HEK293T (cell line): ENCODE measurements at regions not wholly inside any gene's neighbourhood (a gene's known extent, or its start where the extent isn't known, plus 50 kb on each side); places are given as distances from the start of the nearest gene placed in this dataset.

Experiments used
- ARNT ChIP-seq: fragments of 450-650 bp; IDR thresholded peaks from 2 replicates; pipeline ENCODE4 v1.6.1; 2017; ENCODE audit warnings: mild to moderate bottlenecking
- CTBP1 ChIP-seq: fragments of 450-650 bp; IDR thresholded peaks from 2 replicates; pipeline ENCODE4 v1.6.1; 2016; ENCODE audit warnings: borderline replicate concordance
- ELF4 ChIP-seq: fragments of 450-650 bp; IDR thresholded peaks from 2 replicates; pipeline ENCODE4 v1.6.1; 2017; ENCODE audit warnings: antibody characterized with exemption
- FOXM1 ChIP-seq: fragments of 450-650 bp; IDR thresholded peaks from 2 replicates; pipeline ENCODE4 v1.6.1; 2017; ENCODE audit warnings: mild to moderate bottlenecking, borderline replicate concordance
- HDGF ChIP-seq: fragments of 450-650 bp; IDR thresholded peaks from 2 replicates; pipeline ENCODE4 v1.6.1; 2017; ENCODE audit warnings: antibody characterized with exemption, borderline replicate concordance
- L3MBTL2 ChIP-seq: fragments of 450-650 bp; conservative IDR thresholded peaks from 2 replicates; pipeline ENCODE4 v1.6.1; 2016; ENCODE audit warnings: mild to moderate bottlenecking
- PKNOX1 ChIP-seq: fragments of 450-650 bp; IDR thresholded peaks from 2 replicates; pipeline ENCODE4 v1.6.1; 2016
- SUZ12 ChIP-seq: fragments of 450-650 bp; IDR thresholded peaks from 2 replicates; pipeline ENCODE4 v1.6.1; 2016; ENCODE audit warnings: mild to moderate bottlenecking
- TARDBP ChIP-seq: fragments of 450-650 bp; IDR thresholded peaks from 2 replicates; pipeline ENCODE4 v1.6.1; 2016
- ZNF384 ChIP-seq: fragments of 450-650 bp; IDR thresholded peaks from 2 replicates; pipeline ENCODE4 v1.6.1; 2016

DNA sequence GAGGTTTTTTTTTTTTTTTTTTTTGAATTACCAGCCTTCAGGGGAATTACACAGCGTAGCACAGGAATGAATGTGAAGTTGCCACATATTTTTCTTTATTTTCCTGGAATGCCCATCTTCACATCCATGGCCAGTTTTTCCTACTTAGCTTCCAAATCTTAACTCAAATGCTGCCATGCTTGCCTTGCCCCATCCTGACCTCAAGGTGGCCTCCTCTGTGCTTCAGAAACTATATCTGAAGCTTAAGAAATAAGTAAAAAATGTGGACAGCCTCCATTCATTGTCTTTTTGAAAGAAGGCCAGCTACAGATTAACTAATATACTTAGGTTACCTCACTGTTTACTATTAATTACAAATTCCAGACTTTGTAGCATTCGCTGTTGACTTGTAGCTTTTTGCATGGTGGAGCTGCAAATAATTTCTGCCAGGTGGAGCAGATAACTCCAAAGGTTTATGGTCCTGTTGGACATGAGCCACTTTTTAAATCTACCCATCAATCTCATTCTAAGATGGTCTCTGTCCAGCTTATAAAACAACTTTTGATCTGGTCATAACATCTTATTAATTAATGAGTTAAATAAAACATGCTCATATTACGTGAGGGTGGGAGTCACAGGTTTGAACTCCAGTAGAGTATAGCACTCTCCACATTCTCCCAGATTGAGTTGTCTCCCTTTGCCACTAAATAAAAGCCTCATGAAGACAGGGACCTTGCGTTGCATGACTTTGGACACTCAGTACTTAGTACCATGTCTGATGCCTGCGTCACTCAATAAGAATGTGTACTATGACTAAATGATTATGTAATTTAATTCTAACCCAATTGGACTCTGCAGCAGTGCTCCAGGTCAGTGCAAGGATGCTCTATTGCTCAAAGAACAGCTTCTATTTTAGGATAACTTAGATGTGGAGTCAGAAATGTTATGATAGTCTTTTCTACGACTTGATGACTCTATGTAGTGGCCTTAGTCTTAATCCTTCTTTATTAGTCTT, 678.6 kb upstream of the CITED2 start:
- TF ChIP-seq SUZ12 (no peak), TARDBP (no peak), PKNOX1 (no peak), ZNF384 (no peak), HDGF (no peak), ELF4 (no peak), FOXM1 (no peak), L3MBTL2 (no peak), ARNT (no peak), CTBP1 (no peak)
